HG03095 (cell line): ENCODE measurements at regions not wholly inside any gene's neighbourhood (a gene's known extent, or its start where the extent isn't known, plus 50 kb on each side); places are given as distances from the start of the nearest gene placed in this dataset.

Source experiments
- ATAC-seq: cut with Tn5 transposase; IDR thresholded peaks from one replicate; pipeline ENCODE4 v1.9.1; 2021; ENCODE audit warnings: moderate library complexity; ENCODE audit not compliant: unreplicated experiment

DNA sequence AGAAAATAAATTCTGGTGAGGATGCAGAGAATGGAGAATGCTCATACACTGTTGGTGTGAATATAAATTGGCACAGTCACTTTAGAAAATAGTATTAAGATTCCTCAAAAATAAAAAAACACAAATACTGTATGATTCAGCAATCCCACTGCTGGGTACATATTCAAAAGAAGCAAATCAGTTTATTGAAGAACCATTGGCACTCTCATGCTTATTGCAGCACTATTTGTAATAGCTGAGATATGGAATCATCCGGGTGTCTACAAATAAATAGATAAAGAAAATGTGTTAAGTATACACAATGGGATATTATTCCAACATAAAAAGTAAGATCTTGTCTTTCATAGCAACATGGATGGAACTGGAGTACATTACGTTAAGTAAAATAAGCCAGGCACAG lies 579.4 kb upstream of the SEL1L start:
- no peak for ATAC-seq

- no peak for ATAC-seq
These were observed 580.1 kb upstream of the SEL1L start for GRCh38 chr14:82113710-82114109.

DNA sequence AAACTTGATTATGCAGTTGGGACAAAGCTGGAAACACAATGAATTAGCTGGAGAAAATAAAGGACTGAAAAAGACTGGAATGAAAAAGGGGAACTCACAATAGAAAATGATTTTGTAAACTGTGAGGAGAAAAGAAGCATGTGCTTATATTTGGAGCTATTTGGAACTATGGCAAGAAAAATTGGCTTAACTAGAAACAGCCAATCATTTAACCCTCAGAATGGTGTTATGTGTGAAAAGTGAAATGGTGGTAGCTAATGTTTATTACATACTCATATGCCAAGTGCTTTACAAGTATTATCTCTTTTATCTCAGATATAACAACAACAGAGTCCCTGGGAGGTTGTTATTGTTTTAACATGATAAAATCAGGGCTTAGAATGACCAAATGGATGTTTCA lies 583.1 kb upstream of the SEL1L start:
- ATAC-seq = no peak

GRCh38 chr14:82122655-82123054 lies 589.0 kb upstream of the SEL1L start:
- no peak for ATAC-seq

- no peak for ATAC-seq
These were observed 590.9 kb upstream of the SEL1L start for GRCh38 chr14:82124511-82124910.

- no peak for ATAC-seq
These were observed 592.4 kb upstream of the SEL1L start for GRCh38 chr14:82126006-82126405.

- ATAC-seq = no peak
These were observed 600.8 kb upstream of the SEL1L start for GRCh38 chr14:82134411-82134810.

- no peak for ATAC-seq
These were observed 604.8 kb upstream of the SEL1L start for GRCh38 chr14:82138431-82138830.

DNA sequence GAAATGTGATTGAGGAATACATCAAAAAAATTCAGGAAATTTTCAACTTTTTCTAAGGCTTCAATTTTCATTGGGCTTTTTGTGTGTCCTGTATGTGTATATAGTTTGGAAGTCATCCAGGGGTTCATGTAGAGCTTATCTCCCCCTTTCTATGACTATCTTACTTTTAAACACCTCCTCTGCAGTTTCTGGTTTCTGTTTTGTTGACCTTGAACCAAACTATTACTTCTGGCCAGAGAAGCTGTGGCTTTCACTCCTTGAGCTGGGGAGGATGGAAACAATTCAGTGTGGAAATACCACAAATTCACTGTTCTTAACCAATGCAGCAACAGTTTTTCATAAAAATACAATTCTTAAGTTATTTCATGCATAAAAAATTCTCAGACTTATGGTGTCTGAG lies 613.2 kb upstream of the SEL1L start:
- ATAC-seq = no peak

DNA sequence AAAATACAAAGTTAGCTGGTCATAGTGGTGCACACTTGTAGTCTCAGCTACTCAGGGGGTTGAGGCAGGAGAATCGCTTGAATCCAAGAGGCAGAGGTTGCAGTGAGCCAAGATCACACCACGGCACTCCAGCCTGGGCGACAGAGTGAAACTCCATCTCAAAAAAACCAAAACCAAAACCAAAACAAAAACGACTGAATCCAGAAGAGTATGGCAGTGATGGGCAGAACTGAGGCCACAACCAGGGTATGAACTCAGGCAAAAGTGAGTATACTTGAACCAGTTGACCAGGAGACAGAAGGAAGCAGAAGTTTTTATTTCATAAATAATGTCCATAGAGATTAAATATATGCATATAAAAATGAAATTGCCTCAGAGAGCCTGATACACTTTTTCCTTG lies 620.0 kb upstream of the SEL1L start:
- ATAC-seq = no peak

DNA sequence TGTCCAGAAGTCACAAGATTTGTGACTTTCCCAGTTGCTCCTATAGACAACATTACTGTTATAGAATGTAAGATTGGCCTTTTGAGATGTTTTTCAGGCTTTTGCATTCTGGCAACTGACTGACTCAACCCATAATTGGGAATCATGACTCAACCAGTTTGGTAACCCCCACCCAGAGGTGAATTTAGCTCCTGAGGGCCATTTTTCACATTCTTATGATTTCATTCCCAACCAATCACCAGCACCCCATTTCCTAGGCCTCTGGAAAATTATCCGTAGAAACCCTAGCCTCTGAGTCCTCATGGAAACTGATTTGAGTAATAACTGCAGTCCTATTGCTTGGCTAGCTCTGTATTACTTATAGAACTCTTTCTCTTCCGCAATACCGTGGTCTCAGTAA lies 626.0 kb upstream of the SEL1L start:
- ATAC-seq = no peak

- no peak for ATAC-seq
These were observed 646.5 kb upstream of the SEL1L start for GRCh38 chr14:82180139-82180538.

DNA sequence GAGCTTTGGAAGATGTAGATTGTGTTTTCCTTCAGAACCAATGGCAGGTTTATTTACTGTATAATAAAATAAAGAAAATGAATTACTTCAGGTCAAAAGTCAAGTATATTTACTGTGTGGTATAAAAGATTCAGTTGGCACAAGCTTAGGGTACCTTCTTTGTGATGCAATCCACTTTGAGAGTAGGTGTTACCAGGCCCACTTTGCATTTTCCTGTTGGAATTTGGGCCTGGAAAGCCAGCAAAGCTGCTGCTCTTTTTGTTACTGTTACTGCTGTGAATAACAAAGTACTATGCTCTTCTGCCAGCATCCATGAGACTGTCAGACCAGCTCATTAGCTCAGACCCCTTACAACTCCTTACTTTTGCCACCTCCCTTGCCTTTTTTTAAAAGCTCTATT lies 649.0 kb upstream of the SEL1L start:
- ATAC-seq = no peak

DNA sequence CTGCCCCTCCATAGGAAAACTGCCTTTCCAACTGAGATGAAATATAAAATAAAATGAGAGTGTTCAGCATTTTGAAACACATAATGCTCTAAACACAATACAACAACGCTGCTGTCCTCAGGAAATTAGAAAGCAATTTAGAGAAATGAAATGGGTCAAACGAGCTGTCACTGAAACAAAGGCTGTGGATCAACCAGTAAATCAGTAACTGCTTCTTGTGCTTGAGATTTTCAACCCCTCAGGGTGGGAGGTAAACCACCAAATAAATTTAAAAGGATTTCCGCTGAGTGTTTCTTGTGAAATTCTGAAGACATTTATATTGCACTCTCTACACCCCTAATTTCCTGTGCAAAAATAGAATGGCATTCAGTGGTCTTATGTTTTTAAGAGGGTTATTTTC lies 657.1 kb upstream of the SEL1L start:
- no peak for ATAC-seq

- no peak for ATAC-seq
These were observed 658.7 kb upstream of the SEL1L start for GRCh38 chr14:82192387-82192786.

- no peak for ATAC-seq
These were observed 689.6 kb upstream of the SEL1L start for GRCh38 chr14:82223276-82223675.

DNA sequence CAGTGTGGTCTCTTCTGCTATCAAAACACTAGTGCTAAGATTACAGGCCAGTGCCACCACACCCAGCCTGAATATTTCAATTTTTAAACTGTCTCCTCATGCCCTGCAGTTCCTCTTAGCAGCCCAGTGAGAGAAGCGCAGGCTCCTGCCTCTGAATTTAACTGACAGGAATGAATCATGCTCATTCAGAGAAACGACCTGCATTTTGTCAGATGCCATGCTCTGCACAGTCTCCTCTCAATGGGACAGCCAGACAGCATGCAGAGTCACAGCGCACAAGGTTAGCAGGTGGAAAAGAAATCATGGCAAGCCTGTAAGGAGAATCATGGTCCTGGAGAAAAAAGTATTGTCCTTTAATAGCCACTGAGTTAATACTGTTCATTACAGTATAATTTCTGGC lies 691.0 kb upstream of the SEL1L start:
- no peak for ATAC-seq

DNA sequence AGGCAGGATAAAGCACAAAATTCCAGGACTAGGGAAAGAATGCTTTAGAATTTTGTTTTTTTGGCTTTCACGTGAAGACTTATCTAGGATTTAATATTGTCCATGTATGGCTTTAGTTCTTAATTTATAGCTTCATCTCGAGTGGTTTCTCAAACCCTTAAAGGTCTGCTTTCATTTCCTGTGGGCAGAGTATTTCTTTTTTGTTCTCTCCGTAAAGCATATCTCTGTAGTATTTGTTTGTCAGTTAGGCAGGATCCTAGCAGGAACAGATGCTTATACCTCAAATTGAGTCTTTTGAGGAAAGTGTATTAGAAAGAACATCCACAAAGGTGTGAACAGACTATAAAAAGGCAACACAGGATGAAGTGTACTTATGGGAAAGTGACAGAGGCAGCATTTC lies 697.1 kb upstream of the SEL1L start:
- ATAC-seq = no peak

DNA sequence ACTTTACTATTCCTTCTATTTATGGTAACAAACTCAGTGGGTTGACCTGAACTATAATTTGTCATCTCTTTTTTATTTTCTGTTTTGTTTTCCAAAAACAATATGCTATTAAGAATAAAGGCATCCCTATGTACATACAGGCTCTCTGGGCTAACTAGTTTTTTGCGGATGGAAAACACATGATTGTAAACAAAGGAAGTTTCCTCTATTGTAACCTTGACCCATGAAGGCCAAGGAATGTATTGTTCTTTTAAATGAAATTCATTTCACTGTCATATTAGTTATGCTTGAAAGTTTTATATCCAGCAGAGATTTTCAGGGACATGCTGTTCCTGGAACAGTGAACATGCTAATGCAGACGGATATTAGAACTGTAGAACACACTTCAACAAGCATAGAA lies 705.0 kb upstream of the SEL1L start:
- no peak for ATAC-seq

DNA sequence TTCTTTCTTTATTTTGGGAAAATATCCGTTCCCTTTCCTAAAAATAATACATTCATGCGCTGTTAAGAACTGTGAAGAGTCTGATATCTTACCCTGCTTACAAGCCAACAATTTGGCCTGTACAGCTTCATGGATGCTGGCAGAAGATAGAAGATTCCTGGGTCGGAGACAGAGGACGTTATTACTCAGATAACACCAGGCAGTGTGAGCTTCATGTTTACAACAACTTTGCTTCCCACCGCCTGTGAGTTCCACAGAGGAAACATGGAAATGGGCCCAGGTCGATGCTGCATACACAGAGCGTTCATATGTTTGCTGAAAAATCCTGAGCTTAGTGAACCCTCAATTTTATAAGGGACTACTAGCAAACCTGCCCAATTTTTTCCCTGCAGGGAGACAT lies 705.6 kb upstream of the SEL1L start:
- no peak for ATAC-seq

GRCh38 chr14:82244791-82245190 lies 711.1 kb upstream of the SEL1L start:
- no peak for ATAC-seq

GRCh38 chr14:82251494-82251893 lies 717.8 kb upstream of the SEL1L start:
- ATAC-seq = no peak

DNA sequence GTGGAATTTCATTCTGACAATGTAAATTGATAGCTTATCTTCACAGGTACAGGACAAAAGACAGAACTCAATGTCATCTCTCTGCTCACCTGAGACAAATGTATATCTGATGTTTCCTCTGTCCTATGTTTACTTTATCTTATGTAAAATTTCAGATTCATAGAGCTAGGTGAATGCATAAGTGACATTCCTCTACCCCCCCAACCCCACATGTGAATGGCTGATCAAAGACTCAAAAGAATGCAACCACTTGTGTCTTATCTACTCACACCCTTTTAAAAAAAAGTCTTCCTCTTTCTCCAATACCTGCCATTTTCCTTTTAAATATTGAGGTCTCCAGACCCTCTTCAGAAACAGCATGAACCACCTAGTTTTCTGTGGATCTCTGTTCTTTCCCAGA lies 736.6 kb upstream of the SEL1L start:
- ATAC-seq = no peak

- no peak for ATAC-seq
These were observed 765.2 kb upstream of the SEL1L start for GRCh38 chr14:82298811-82299210.
